IPS-18a (cell line): ENCODE measurements at regions not wholly inside any gene's neighbourhood (a gene's known extent, or its start where the extent isn't known, plus 50 kb on each side); places are given as distances from the start of the nearest gene placed in this dataset.

ENCODE experiments used
- H3K27ac ChIP-seq: one replicate; pipeline ENCODE4 v1.5.1; 2013; ENCODE audit warnings: low read length
- H3K27me3 ChIP-seq: one replicate; pipeline ENCODE4 v1.6.1; 2013; ENCODE audit warnings: mild to moderate bottlenecking, low read length; ENCODE audit not compliant: control insufficient read depth, insufficient read depth
- H3K36me3 ChIP-seq: one replicate; pipeline ENCODE4 v1.6.1; 2013; ENCODE audit warnings: low read depth, low read length; ENCODE audit not compliant: control insufficient read depth
- H3K4me1 ChIP-seq: one replicate; pipeline ENCODE4 v1.6.1; 2013; ENCODE audit warnings: low read depth, low read length; ENCODE audit not compliant: control insufficient read depth
- H3K4me3 ChIP-seq: one replicate; pipeline ENCODE4 v1.5.1; 2013; ENCODE audit warnings: low read length
- H3K9ac ChIP-seq: one replicate; pipeline ENCODE4 v1.6.1; 2013; ENCODE audit warnings: mild to moderate bottlenecking, low read length, moderate library complexity
- H3K9me3 ChIP-seq: one replicate; pipeline ENCODE4 v1.6.1; 2013; ENCODE audit warnings: low read depth, low read length; ENCODE audit not compliant: control insufficient read depth

GRCh38 chr20:4306206-4306605 lies 57.1 kb upstream of the ADRA1D start:
- H3K27ac ChIP-seq: no peak overlapping the region

GRCh38 chr20:4305091-4305490 lies 56.0 kb upstream of the ADRA1D start:
- H3K4me1 ChIP-seq: no peaks in the 10 kb centered on the region
- no peaks in the 10 kb centered on the region for H3K9me3 ChIP-seq
- no peaks in the 10 kb centered on the region for H3K27me3 ChIP-seq
- H3K27ac ChIP-seq: no peak overlapping the region
- no peaks in the 10 kb centered on the region for H3K36me3 ChIP-seq
- no peak overlapping the region for H3K9ac ChIP-seq
- H3K4me3 ChIP-seq: no peak overlapping the region

More at GRCh38 chr20:4306206-4306605, 57.1 kb upstream of the ADRA1D start:
- no peaks in the 10 kb centered on the region for H3K27me3 ChIP-seq
- H3K36me3 ChIP-seq: no peaks in the 10 kb centered on the region
- H3K9me3 ChIP-seq: no peaks in the 10 kb centered on the region
- no peaks in the 10 kb centered on the region for H3K4me1 ChIP-seq
- H3K9ac ChIP-seq: no peak overlapping the region
- no peak overlapping the region for H3K4me3 ChIP-seq

DNA sequence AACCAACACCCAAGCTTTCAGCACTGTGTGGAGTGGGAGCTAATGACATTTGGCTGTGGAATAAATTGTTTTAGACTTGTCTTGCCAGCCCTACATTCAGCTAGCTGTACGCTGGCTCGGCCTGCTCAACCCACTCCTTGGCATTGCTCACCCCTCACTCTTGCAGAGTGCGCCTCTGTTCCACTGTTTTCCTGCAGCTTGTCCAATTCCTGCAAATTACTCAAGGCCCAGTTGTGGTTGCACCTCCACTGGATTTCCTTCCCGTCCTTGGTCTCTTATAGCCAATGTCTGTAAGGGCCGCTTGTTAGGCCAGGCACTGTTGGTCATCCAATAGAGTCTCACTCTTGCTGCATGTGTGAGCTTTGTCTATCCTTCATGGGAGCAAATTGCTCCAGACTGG lies 55.5 kb upstream of the ADRA1D start:
- H3K27ac ChIP-seq: no peak overlapping the region
- H3K36me3 ChIP-seq: no peaks in the 10 kb centered on the region
- H3K27me3 ChIP-seq: no peaks in the 10 kb centered on the region
- no peaks in the 10 kb centered on the region for H3K4me1 ChIP-seq
- H3K9ac ChIP-seq: no peak overlapping the region
- H3K9me3 ChIP-seq: no peaks in the 10 kb centered on the region
- no peak overlapping the region for H3K4me3 ChIP-seq

DNA sequence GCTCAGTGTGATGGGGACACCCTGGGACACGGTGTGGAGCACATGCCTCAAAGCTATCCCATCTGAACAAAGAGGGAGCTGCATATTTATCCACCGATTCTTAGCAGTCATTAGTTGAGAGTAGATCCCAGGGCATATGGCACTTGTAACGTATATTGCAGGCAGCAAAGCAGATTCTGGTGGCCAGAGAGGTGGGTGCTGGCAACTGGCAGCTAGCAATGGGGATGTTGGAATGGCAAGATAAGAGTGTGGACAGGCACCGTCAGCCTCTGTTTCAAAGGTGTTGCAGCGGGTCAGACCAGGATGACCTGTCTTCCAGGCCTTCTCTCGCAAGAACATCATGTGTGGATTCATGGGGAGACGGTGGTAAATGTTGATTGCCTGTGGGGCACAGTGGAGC lies 54.0 kb upstream of the ADRA1D start:
- Histone ChIP-seq H3K27ac (no peak overlapping the region), H3K9ac (no peak overlapping the region), H3K9me3 (no peaks in the 10 kb centered on the region), H3K36me3 (no peaks in the 10 kb centered on the region), H3K4me3 (no peak overlapping the region), H3K27me3 (no peaks in the 10 kb centered on the region), H3K4me1 (no peaks in the 10 kb centered on the region)

DNA sequence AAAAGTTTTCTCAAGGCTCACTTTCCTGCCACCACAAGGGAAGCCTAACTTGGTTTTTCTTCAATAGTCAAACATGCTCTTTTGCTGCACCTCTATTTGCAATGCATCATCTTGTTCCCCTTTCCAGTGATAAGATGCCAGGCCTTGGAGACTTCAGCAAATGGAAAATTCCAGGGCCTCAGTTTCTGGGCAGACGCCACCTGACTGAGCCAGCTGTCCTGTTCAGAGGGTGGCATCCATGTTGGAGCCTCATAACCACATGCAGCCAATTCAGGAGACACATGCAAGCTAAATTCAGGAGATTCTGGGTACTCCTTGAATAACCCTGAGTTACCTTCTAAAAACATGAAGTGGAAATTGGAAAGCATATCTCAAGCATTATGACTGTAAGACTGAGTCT lies 51.8 kb upstream of the ADRA1D start:
- H3K9me3 ChIP-seq: no peaks in the 10 kb centered on the region
- H3K27ac ChIP-seq: no peak overlapping the region
- H3K4me1 ChIP-seq: no peaks in the 10 kb centered on the region
- no peak overlapping the region for H3K4me3 ChIP-seq
- H3K9ac ChIP-seq: no peak overlapping the region
- no peaks in the 10 kb centered on the region for H3K27me3 ChIP-seq
- no peaks in the 10 kb centered on the region for H3K36me3 ChIP-seq

GRCh38 chr20:4300401-4300800 lies 51.3 kb upstream of the ADRA1D start:
- Histone ChIP-seq H3K27ac (no peak overlapping the region), H3K4me3 (no peak overlapping the region), H3K9me3 (no peaks in the 10 kb centered on the region), H3K9ac (no peak overlapping the region), H3K4me1 (no peaks in the 10 kb centered on the region), H3K36me3 (no peaks in the 10 kb centered on the region), H3K27me3 (no peaks in the 10 kb centered on the region)

DNA sequence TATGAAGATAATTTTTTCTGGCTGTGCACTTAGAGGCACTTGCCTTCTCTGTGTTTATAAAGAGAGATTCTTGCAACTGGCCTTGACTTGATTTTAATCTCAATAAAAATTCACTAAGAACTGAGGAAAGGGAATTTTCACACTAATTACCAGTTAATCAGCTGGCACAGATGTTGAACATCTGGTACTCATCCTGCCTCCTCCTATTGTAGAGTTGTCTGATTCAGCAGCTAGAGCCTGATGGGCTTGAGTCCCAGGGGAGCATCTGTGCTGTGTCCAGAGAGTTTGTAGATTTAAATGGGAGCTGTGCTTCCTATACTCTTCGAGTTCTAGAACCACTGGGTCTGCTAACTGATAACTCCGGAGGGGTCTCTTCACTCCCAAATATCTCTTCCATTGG lies 50.7 kb upstream of the ADRA1D start:
- Histone ChIP-seq H3K27me3 (no peaks in the 10 kb centered on the region), H3K4me3 (no peak overlapping the region), H3K9ac (no peak overlapping the region), H3K36me3 (no peaks in the 10 kb centered on the region), H3K27ac (no peak overlapping the region), H3K4me1 (no peaks in the 10 kb centered on the region), H3K9me3 (no peaks in the 10 kb centered on the region)

- no peaks in the 10 kb centered on the region for H3K36me3 ChIP-seq
- no peaks in the 10 kb centered on the region for H3K4me1 ChIP-seq
- H3K27me3 ChIP-seq: no peaks in the 10 kb centered on the region
- H3K4me3 ChIP-seq: no peak overlapping the region
- no peak overlapping the region for H3K9ac ChIP-seq
- no peaks in the 10 kb centered on the region for H3K9me3 ChIP-seq
- H3K27ac ChIP-seq: no peak overlapping the region
Observed at GRCh38 chr20:4299216-4299615, 50.1 kb upstream of the ADRA1D start.
